H1 (cell line): ENCODE measurements at regions not wholly inside any gene's neighbourhood (a gene's known extent, or its start where the extent isn't known, plus 50 kb on each side); places are given as distances from the start of the nearest gene placed in this dataset.

Experiments used
- CTCF ChIA-PET: fragments of 300-600 bp; sonication (Branson Sonifier 250); formaldehyde crosslinking; loops from one replicate; lab custom pipeline; 2021; ENCODE audit not compliant: partially characterized antibody; lab: Charles Lee
- POLR2A ChIA-PET: fragments of 300-600 bp; sonication (Branson Sonifier 250); formaldehyde crosslinking; loops from one replicate; lab custom pipeline; 2021; ENCODE audit warnings: inconsistent platforms; ENCODE audit not compliant: partially characterized antibody; lab: Charles Lee
- DNase-seq, 2 experiments: peaks; one replicate each; pipeline versions ENCODE4 v3.0.0 to v3.0.0-alpha.2; 2010 to 2022; ENCODE audit warnings: low spot score in 2 of 2, low read depth in 1 of 2, mixed read lengths in 1 of 2
- FAIRE-seq: peaks from 2 replicates; lab custom pipeline; 2011; peaks lifted over from hg19 to GRCh38; lab: Jason Lieb, UNC
- H2AFZ ChIP-seq: 2 replicates; pipeline ENCODE4 v1.8.1; 2012; ENCODE audit warnings: low read length, inconsistent platforms
- H2AK5ac ChIP-seq: 2 replicates; pipeline ENCODE4 v1.6.1; 2013; ENCODE audit warnings: low read depth, low read length
- H2BK120ac ChIP-seq: replicated peaks from 2 replicates; pipeline ENCODE3; 2013; ENCODE audit warnings: low read depth, low read length, inconsistent platforms
- H2BK12ac ChIP-seq: 2 replicates; pipeline ENCODE4 v1.6.1; 2013; ENCODE audit warnings: low read depth, low read length
- H2BK15ac ChIP-seq: 2 replicates; pipeline ENCODE4 v1.6.1; 2013; ENCODE audit warnings: low read length
- H2BK20ac ChIP-seq: 2 replicates; pipeline ENCODE4 v1.6.1; 2013; ENCODE audit warnings: low read length
- H2BK5ac ChIP-seq: 2 replicates; pipeline ENCODE4 v1.6.1; 2013; ENCODE audit warnings: low read depth, low read length
- H3K14ac ChIP-seq: 2 replicates; pipeline ENCODE4 v1.6.1; 2013; ENCODE audit warnings: inconsistent platforms; ENCODE audit not compliant: insufficient read length
- H3K18ac ChIP-seq: 2 replicates; pipeline ENCODE4 v1.6.1; 2013; ENCODE audit warnings: low read length; ENCODE audit errors: extremely low read depth
- H3K23ac ChIP-seq: 2 replicates; pipeline ENCODE4 v1.6.1; 2013; ENCODE audit warnings: inconsistent platforms; ENCODE audit not compliant: insufficient read length
- H3K23me2 ChIP-seq: 2 replicates; pipeline ENCODE4 v1.6.1; 2013; ENCODE audit warnings: low read depth, low read length
- H3K27ac ChIP-seq: 2 replicates; pipeline ENCODE4 v1.6.1; 2011; ENCODE audit warnings: low read depth, low read length, inconsistent platforms
- H3K27me3 ChIP-seq, 4 experiments: replicated peaks in 1 of 4; 1 replicate in 1 of 4; 2 replicates in 3 of 4; pipeline versions ENCODE4 v1.6.1 to v1.8.1; 2011 to 2013; ENCODE audit warnings: low read length in 3 of 4, mild to moderate bottlenecking in 3 of 4, inconsistent platforms in 2 of 4, mixed read lengths in 2 of 4, moderate library complexity in 1 of 4; ENCODE audit not compliant: control insufficient read depth in 3 of 4, insufficient read depth in 3 of 4; ENCODE audit errors: extremely low read depth in 1 of 4
- H3K36me3 ChIP-seq, 4 experiments: 2 replicates each; pipeline versions ENCODE4 v1.6.1 to v1.8.1; 2011 to 2013; ENCODE audit warnings: mild to moderate bottlenecking in 4 of 4, low read length in 3 of 4, moderate library complexity in 2 of 4, control low read depth in 1 of 4, inconsistent platforms in 1 of 4; ENCODE audit not compliant: insufficient read depth in 4 of 4, control insufficient read depth in 2 of 4
- H3K4ac ChIP-seq: replicated peaks from 2 replicates; pipeline ENCODE3; 2013; ENCODE audit warnings: low read length, low read depth, mixed read lengths, inconsistent platforms; ENCODE audit not compliant: insufficient read length
- H3K4me1 ChIP-seq, 4 experiments: replicated peaks in 1 of 4; 1 replicate in 1 of 4; 2 replicates in 3 of 4; pipeline versions ENCODE4 v1.6.1 to v1.8.1; 2011 to 2013; ENCODE audit warnings: low read length in 3 of 4, inconsistent platforms in 2 of 4, mixed read lengths in 1 of 4; ENCODE audit not compliant: insufficient read depth in 4 of 4, control insufficient read depth in 3 of 4
- H3K4me2 ChIP-seq, 2 experiments: 2 replicates each; pipeline versions ENCODE4 v1.6.1 to v1.8.1; 2011 to 2013; ENCODE audit warnings: low read depth in 2 of 2, low read length in 2 of 2, control low read depth in 1 of 2, inconsistent platforms in 1 of 2, mild to moderate bottlenecking in 1 of 2; ENCODE audit not compliant: insufficient read depth in 1 of 2
- H3K4me3 ChIP-seq, 4 experiments: fragments of 200-600, 300-600 bp in 1 of 4; sonication (generic), shearing (Covaris generic), sonication (Bioruptor Twin) in 1 of 4; 2 replicates each; pipeline versions ENCODE4 v1.5.1 to v1.8.1; 2011 to 2016; ENCODE audit warnings: low read length in 4 of 4, low read depth in 3 of 4, control low read depth in 2 of 4, inconsistent platforms in 2 of 4, mild to moderate bottlenecking in 2 of 4, mixed read lengths in 1 of 4, moderate library complexity in 1 of 4; ENCODE audit not compliant: insufficient read depth in 2 of 4; ENCODE audit errors: extremely low read depth in 1 of 4
- H3K56ac ChIP-seq: replicated peaks from 2 replicates; pipeline ENCODE3; 2013; ENCODE audit warnings: low read depth, mild to moderate bottlenecking, mixed read lengths, low read length, inconsistent platforms; ENCODE audit not compliant: insufficient read length
- H3K79me1 ChIP-seq: 2 replicates; pipeline ENCODE4 v1.6.1; 2013; ENCODE audit warnings: low read depth, low read length, control low read depth
- H3K79me2 ChIP-seq, 2 experiments: 2 replicates each; pipeline versions ENCODE4 v1.6.1 to v1.8.1; 2012 to 2013; ENCODE audit warnings: low read length in 2 of 2, mild to moderate bottlenecking in 2 of 2, inconsistent platforms in 1 of 2; ENCODE audit not compliant: insufficient read depth in 2 of 2, control insufficient read depth in 1 of 2
- H3K9ac ChIP-seq, 4 experiments: replicated peaks in 1 of 4; 1 replicate in 1 of 4; 2 replicates in 3 of 4; pipeline versions ENCODE4 v1.6.1 to v1.8.1; 2011 to 2013; ENCODE audit warnings: low read depth in 3 of 4, low read length in 3 of 4, control low read depth in 2 of 4, mild to moderate bottlenecking in 2 of 4, moderate library complexity in 2 of 4, inconsistent platforms in 1 of 4; ENCODE audit errors: extremely low read depth in 1 of 4
- H3K9me3 ChIP-seq, 2 experiments: 2 replicates each; pipeline versions ENCODE4 v1.6.1 to v1.8.1; 2012 to 2013; ENCODE audit warnings: mild to moderate bottlenecking in 2 of 2, moderate library complexity in 2 of 2, control low read depth in 1 of 2, inconsistent platforms in 1 of 2, low read depth in 1 of 2, low read length in 1 of 2, mixed read lengths in 1 of 2; ENCODE audit not compliant: insufficient read depth in 2 of 2
- H4K20me1 ChIP-seq, 2 experiments: replicated peaks in 1 of 2; 2 replicates each; pipeline versions ENCODE3 to v1.8.1; 2011 to 2013; ENCODE audit warnings: inconsistent platforms in 2 of 2, low read length in 2 of 2, mild to moderate bottlenecking in 1 of 2; ENCODE audit not compliant: insufficient read depth in 2 of 2, control insufficient read depth in 1 of 2
- H4K5ac ChIP-seq: 2 replicates; pipeline ENCODE4 v1.6.1; 2013; ENCODE audit warnings: low read length, low read depth, mixed read lengths, inconsistent platforms; ENCODE audit not compliant: insufficient read length
- H4K8ac ChIP-seq: 2 replicates; pipeline ENCODE4 v1.8.0; 2013; ENCODE audit warnings: mild to moderate bottlenecking, moderate library complexity, low read length, inconsistent platforms; ENCODE audit not compliant: insufficient read depth; ENCODE audit errors: extremely low read depth
- H4K91ac ChIP-seq: replicated peaks from 2 replicates; pipeline ENCODE3; 2013; ENCODE audit warnings: low read length, mixed read lengths, inconsistent platforms; ENCODE audit not compliant: insufficient read length
- EZH2 ChIP-seq: fragments of 200-600 bp; sonication (generic); IDR thresholded peaks from 2 replicates; pipeline ENCODE4 v1.7.1; 2012; ENCODE audit warnings: low read depth, mild to moderate bottlenecking, moderate library complexity, low read length, inconsistent platforms; ENCODE audit not compliant: severe bottlenecking
- KDM4A ChIP-seq: IDR thresholded peaks from one replicate; pipeline ENCODE4 v1.7.1; 2012; ENCODE audit warnings: low read depth, mild to moderate bottlenecking, moderate library complexity, low read length, inconsistent platforms; ENCODE audit not compliant: severe bottlenecking
- POLR2AphosphoS5 ChIP-seq: IDR thresholded peaks from 2 replicates; pipeline ENCODE4 v1.6.1; 2011; ENCODE audit warnings: low read depth, low read length
- WGBS, 2 experiments: shearing (Covaris generic) in 1 of 2; methylation state at CpG; one replicate each; pipeline versions ENCODE4 v1.1.6 to v1.1.7; 2013 to 2015; ENCODE audit warnings: low lambda C conversion rate in 2 of 2, mixed read lengths in 2 of 2, inconsistent platforms in 1 of 2, low coverage in 1 of 2, missing lambda C conversion rate in 1 of 2; ENCODE audit not compliant: insufficient replicate concordance in 2 of 2, insufficient coverage in 1 of 2, insufficient read length in 1 of 2; ENCODE audit errors: extremely low coverage in 1 of 2, missing lambda C conversion rate in 1 of 2; 5-methylcytosine and 5-hydroxymethylcytosine counted together

DNA sequence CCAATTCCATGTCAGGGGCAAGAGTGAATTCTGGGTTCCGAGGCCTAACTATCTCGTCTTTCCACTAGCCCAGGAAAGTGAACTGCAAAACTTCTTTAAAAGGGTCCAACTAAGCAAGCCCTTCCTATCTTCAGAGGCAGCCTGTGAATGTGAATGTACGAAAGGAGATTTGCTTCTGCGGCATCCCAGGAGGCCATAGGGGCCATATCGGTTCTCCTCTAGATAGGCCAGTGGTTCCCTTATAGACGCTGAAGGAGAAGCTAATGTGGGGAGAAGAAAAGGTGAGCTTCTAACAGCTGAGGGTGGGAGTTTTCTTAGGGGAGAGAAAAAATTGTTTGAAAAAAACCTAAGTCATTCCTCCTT is 128.0 kb upstream of the C1orf174 start:
- TF ChIP-seq POLR2AphosphoS5, result no peak
- no peak for TF ChIP-seq KDM4A
- no peak for TF ChIP-seq EZH2
- H4K8ac ChIP-seq, result no peak overlapping the region
- peaks cover 0 to 8% (median 4%) of the 10 kb centered on the region in 4 experiments; a peak in 4 of 7 replicates for H3K4me1 ChIP-seq
- no peak overlapping the region for H3K14ac ChIP-seq
- peaks cover 2 to 3% of the 10 kb centered on the region in 2 experiments; a peak in 2 of 4 replicates for H3K9me3 ChIP-seq
- no peaks in the 10 kb centered on the region for H3K79me2 ChIP-seq
- H2BK20ac ChIP-seq, result no peak overlapping the region
- peak overlapping the region; percentile 75; the same call in 1 of the 2 replicates for H2BK15ac ChIP-seq
- no peaks in the 10 kb centered on the region for H3K36me3 ChIP-seq
- H3K4me2 ChIP-seq, result no peak overlapping the region
- H3K27ac ChIP-seq, result no peak overlapping the region
- H3K56ac ChIP-seq, result no peak overlapping the region
- no peaks in the 10 kb centered on the region for H3K23me2 ChIP-seq
- H2AFZ ChIP-seq, result peak overlapping the region; percentile 73; the same call in 1 of the 2 replicates
- H3K79me1 ChIP-seq, result no peaks in the 10 kb centered on the region
- POLR2A ChIA-PET, result no interaction called here
- H3K9ac ChIP-seq, result no peak overlapping the region
- H2BK120ac ChIP-seq, result no peak overlapping the region
- no peak overlapping the region for H3K18ac ChIP-seq
- no peak overlapping the region for H2AK5ac ChIP-seq
- H4K5ac ChIP-seq, result no peak overlapping the region
- no peak overlapping the region for H3K4ac ChIP-seq
- H3K27me3 ChIP-seq, result 0 out of 7 replicates have a peak, but pooled peaks cover 0 to 2% (median 2%) of the 10 kb centered on the region in 4 experiments
- H3K4me3 ChIP-seq, result no peak overlapping the region
- H4K20me1 ChIP-seq, result no peaks in the 10 kb centered on the region
- 79% methylated on average over 5 of the region's 6 CpGs; no CpG with 5 or more reads in 1 of the 2 experiments for WGBS, 2 experiments
- no peak overlapping the region; the same call in 1 of the 2 replicates for H2BK5ac ChIP-seq
- CTCF ChIA-PET, result no interaction called here
- H3K23ac ChIP-seq, result no peak overlapping the region
- peak overlapping the region; percentile 51 for H4K91ac ChIP-seq
- FAIRE-seq, result no peak
- no peak for DNase-seq
- peak overlapping the region; percentile 84; the same call in 1 of the 2 replicates for H2BK12ac ChIP-seq
